GM12864 (cell line): ENCODE measurements at regions not wholly inside any gene's neighbourhood (a gene's known extent, or its start where the extent isn't known, plus 50 kb on each side); places are given as distances from the start of the nearest gene placed in this dataset.

Source experiments
- DNase-seq: peaks from one replicate; pipeline ENCODE4 v3.0.0-alpha.2; 2011; ENCODE audit warnings: low read depth
- H3K4me3 ChIP-seq: 2 replicates; pipeline ENCODE4 v1.5.1; 2011; ENCODE audit warnings: mild to moderate bottlenecking, low read depth, low read length, control low read depth
- CTCF ChIP-seq: IDR thresholded peaks from 2 replicates; pipeline ENCODE4 v1.5.1; 2011; ENCODE audit warnings: low read depth, mild to moderate bottlenecking, moderate library complexity, low read length, control low read depth, inconsistent platforms; ENCODE audit errors: missing control alignments

GRCh38 chr20:19027971-19028370 is 184.5 kb upstream of the SLC24A3 start:
- H3K4me3 ChIP-seq = no peak overlapping the region
- no peak for DNase-seq
- no peak for TF ChIP-seq CTCF

GRCh38 chr20:19041787-19042186 is 170.7 kb upstream of the SLC24A3 start:
- no peak for TF ChIP-seq CTCF
- no peak for DNase-seq
- H3K4me3 ChIP-seq = no peak overlapping the region

DNA sequence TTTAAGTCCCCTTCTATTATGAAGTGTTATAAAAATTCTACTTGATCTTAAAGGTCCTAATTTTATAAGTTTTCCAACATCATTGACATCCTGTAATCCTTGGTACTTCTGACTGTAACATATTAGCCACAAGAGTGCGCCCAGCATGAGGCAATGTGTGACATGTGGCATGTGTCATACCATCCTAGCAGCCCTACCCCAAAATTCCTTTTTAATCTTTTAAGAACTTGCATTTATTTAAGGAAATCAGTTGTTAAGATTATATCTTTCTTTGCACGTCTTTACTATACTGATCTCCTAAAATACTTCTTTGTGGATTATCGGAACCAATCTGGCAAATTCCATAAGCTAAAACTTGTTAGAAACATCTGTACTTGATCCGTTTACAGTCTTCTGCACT is 167.1 kb upstream of the SLC24A3 start:
- DNase-seq = no peak
- H3K4me3 ChIP-seq = no peak overlapping the region
- no peak for TF ChIP-seq CTCF

- no peak for DNase-seq
- no peak for TF ChIP-seq CTCF
These were observed 165.1 kb upstream of the SLC24A3 start for GRCh38 chr20:19047040-19047950.

GRCh38 chr20:19047951-19048296 is 164.5 kb upstream of the SLC24A3 start:
- TF ChIP-seq CTCF = no peak
- no peak for DNase-seq
- H3K4me3 ChIP-seq = no peak overlapping the region

More at GRCh38 chr20:19047040-19047950, 165.1 kb upstream of the SLC24A3 start:
- H3K4me3 ChIP-seq = no peak overlapping the region

DNA sequence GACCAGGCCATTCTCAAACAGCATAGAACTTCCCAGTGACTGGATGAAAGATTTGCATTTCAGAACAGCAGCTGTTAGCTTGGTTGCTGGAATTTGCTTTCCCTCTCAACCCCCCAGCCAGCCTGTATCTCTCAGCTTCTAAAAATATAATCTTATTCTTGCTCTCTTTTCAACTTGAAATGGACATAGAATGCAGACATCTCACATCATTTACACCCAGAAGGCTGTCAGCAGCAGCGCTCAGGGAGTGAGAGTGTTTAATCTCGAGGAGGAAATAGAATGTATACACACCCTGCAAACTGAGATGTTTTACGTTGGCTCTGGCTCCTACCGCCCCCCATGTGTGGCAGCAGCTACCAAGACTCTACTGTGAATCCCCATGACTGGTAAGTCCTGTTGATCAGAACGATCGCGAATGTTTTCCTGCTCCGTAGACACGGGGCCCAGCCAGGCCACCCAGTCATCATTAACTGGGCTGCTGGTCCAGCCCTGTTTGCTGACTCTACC is 163.4 kb upstream of the SLC24A3 start:
- DNase-seq = no peak
- no peak for TF ChIP-seq CTCF
- H3K4me3 ChIP-seq = no peak overlapping the region

DNA sequence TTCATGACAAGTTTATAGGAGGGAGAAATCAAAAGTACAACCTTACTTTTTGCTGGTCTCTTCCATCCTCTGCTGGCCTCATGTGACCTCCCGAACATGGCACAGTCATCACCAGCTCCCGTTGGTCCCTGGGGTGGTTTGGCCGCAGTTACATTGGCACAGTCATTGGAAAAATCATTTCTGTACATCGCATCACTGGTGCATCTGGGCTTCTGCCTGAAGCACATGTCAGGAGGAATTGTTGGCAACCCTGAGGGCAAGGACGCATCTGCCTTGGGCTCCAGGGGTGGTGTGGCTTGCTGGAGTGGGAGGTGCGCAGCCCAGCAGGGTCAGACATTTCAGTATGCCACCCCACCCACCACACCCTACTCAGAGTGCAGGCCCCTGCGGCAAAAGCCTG is 162.9 kb upstream of the SLC24A3 start:
- no peak for TF ChIP-seq CTCF

More for the DNA sequence above, 162.9 kb upstream of the SLC24A3 start:
- H3K4me3 ChIP-seq = no peak overlapping the region
- no peak for DNase-seq
